DND-41 (cell line): ENCODE measurements at regions not wholly inside any gene's neighbourhood (a gene's known extent, or its start where the extent isn't known, plus 50 kb on each side); places are given as distances from the start of the nearest gene placed in this dataset.

Experiments
- ATAC-seq: fragments of 200-7000 bp; cut with Tn5 transposase; 3 replicates; pipeline ENCODE4 v1.9.1; 2021; ENCODE audit warnings: low read depth; ENCODE audit not compliant: insufficient read depth
- DNase-seq: peaks from one replicate; pipeline ENCODE4 v3.0.0-alpha.2; 2020
- H2AFZ ChIP-seq: 2 replicates; pipeline ENCODE4 v1.6.0; 2012; ENCODE audit warnings: low read depth, low read length
- H3K27ac ChIP-seq: 2 replicates; pipeline ENCODE4 v1.5.1; 2012; ENCODE audit warnings: low read length, inconsistent platforms
- H3K27me3 ChIP-seq: fragments of 200-600 bp; sonication (generic); 2 replicates; pipeline ENCODE4 v1.6.0; 2012; ENCODE audit warnings: low read length, mild to moderate bottlenecking, inconsistent platforms; ENCODE audit not compliant: insufficient read depth, poor library complexity
- H3K36me3 ChIP-seq: 2 replicates; pipeline ENCODE4 v1.5.1; 2012; ENCODE audit warnings: low read length, inconsistent platforms; ENCODE audit not compliant: insufficient read depth
- H3K4me1 ChIP-seq: 2 replicates; pipeline ENCODE4 v1.5.1; 2012; ENCODE audit warnings: mild to moderate bottlenecking, low read length; ENCODE audit not compliant: insufficient read depth
- H3K4me2 ChIP-seq: 2 replicates; pipeline ENCODE4 v1.6.0; 2012; ENCODE audit warnings: mild to moderate bottlenecking, moderate library complexity, low read length, inconsistent platforms; ENCODE audit not compliant: insufficient read depth
- H3K4me3 ChIP-seq, 2 experiments: fragments of 200-600 bp in 1 of 2; shearing (Covaris generic) in 1 of 2; 2 replicates each; pipeline ENCODE4 v1.5.1; 2012 to 2016; ENCODE audit warnings: inconsistent platforms in 2 of 2, low read length in 2 of 2, mild to moderate bottlenecking in 2 of 2, low read depth in 1 of 2, moderate library complexity in 1 of 2
- H3K79me2 ChIP-seq: 2 replicates; pipeline ENCODE4 v1.6.0; 2012; ENCODE audit warnings: low read length, inconsistent platforms; ENCODE audit not compliant: insufficient read depth
- H3K9ac ChIP-seq: 2 replicates; pipeline ENCODE4 v1.6.0; 2012; ENCODE audit warnings: low read depth, mild to moderate bottlenecking, inconsistent platforms, low read length, moderate library complexity
- H3K9me3 ChIP-seq: 2 replicates; pipeline ENCODE4 v1.5.1; 2012; ENCODE audit warnings: low read length, moderate library complexity, mild to moderate bottlenecking, inconsistent platforms; ENCODE audit not compliant: insufficient read depth, severe bottlenecking
- H4K20me1 ChIP-seq: 2 replicates; pipeline ENCODE4 v1.6.0; 2012; ENCODE audit warnings: low read length; ENCODE audit not compliant: insufficient read depth
- CTCF ChIP-seq: IDR thresholded peaks from 2 replicates; pipeline ENCODE4 v1.5.1; 2012; ENCODE audit warnings: borderline replicate concordance, low read length, moderate library complexity, mild to moderate bottlenecking; ENCODE audit not compliant: poor library complexity, severe bottlenecking; ENCODE audit errors: extremely low read depth
- EZH2 ChIP-seq: IDR thresholded peaks from 3 replicates; pipeline ENCODE4 v1.6.1; 2012; ENCODE audit warnings: borderline replicate concordance, low read depth, mild to moderate bottlenecking, moderate library complexity, low read length, inconsistent platforms; ENCODE audit not compliant: severe bottlenecking

GRCh38 chr12:46653311-46653710 lies 172.5 kb downstream of the SLC38A4 start:
- H3K36me3 ChIP-seq: no peaks in the 10 kb centered on the region
- ATAC-seq (no peak), DNase-seq (no peak)
- H3K4me3 ChIP-seq: no peak overlapping the region
- no peak overlapping the region for H3K27ac ChIP-seq
- peaks cover 3% of the 10 kb centered on the region for H3K4me1 ChIP-seq
- TF ChIP-seq EZH2: no peak
- no peak for TF ChIP-seq CTCF
- no peaks in the 10 kb centered on the region for H3K9me3 ChIP-seq
- no peaks in the 10 kb centered on the region for H4K20me1 ChIP-seq
- H2AFZ ChIP-seq: no peak overlapping the region
- H3K4me2 ChIP-seq: no peak overlapping the region
- H3K79me2 ChIP-seq: no peaks in the 10 kb centered on the region
- H3K9ac ChIP-seq: no peak overlapping the region
- H3K27me3 ChIP-seq: no peaks in the 10 kb centered on the region

- Histone ChIP-seq H3K27ac (no peak overlapping the region), H3K4me2 (no peak overlapping the region), H3K79me2 (no peaks in the 10 kb centered on the region), H3K4me1 (no peaks in the 10 kb centered on the region), H2AFZ (no peak overlapping the region), H4K20me1 (no peaks in the 10 kb centered on the region), H3K4me3 (no peak overlapping the region), H3K9ac (no peak overlapping the region), H3K27me3 (no peaks in the 10 kb centered on the region), H3K36me3 (no peaks in the 10 kb centered on the region), H3K9me3 (peaks cover 2% of the 10 kb centered on the region)
- ATAC-seq: no peak
- DNase-seq: no peak
- TF ChIP-seq CTCF: no peak
- TF ChIP-seq EZH2: no peak
Observed at GRCh38 chr12:46652692-46653091, 173.1 kb downstream of the SLC38A4 start.

- Histone ChIP-seq H3K9ac (no peak overlapping the region), H4K20me1 (no peaks in the 10 kb centered on the region), H3K4me3 (no peak overlapping the region), H3K36me3 (no peaks in the 10 kb centered on the region), H3K79me2 (no peaks in the 10 kb centered on the region), H3K9me3 (peaks cover 2% of the 10 kb centered on the region), H3K27ac (no peak overlapping the region), H2AFZ (no peak overlapping the region), H3K4me2 (no peak overlapping the region), H3K27me3 (no peaks in the 10 kb centered on the region), H3K4me1 (no peaks in the 10 kb centered on the region)
- no peak for DNase-seq
- TF ChIP-seq EZH2 (no peak), CTCF (no peak)
- no peak for ATAC-seq
Observed at GRCh38 chr12:46650688-46651087, 175.1 kb downstream of the SLC38A4 start.

GRCh38 chr12:46649433-46649832 lies 176.4 kb downstream of the SLC38A4 start:
- TF ChIP-seq EZH2: no peak
- no peak for TF ChIP-seq CTCF
- H4K20me1 ChIP-seq: no peaks in the 10 kb centered on the region
- no peak overlapping the region for H3K4me3 ChIP-seq
- ATAC-seq (no peak), DNase-seq (no peak)
- H3K27me3 ChIP-seq: no peaks in the 10 kb centered on the region
- no peak overlapping the region for H3K4me2 ChIP-seq
- no peak overlapping the region for H2AFZ ChIP-seq
- peaks cover 2% of the 10 kb centered on the region for H3K9me3 ChIP-seq
- no peaks in the 10 kb centered on the region for H3K36me3 ChIP-seq
- H3K79me2 ChIP-seq: no peaks in the 10 kb centered on the region
- H3K27ac ChIP-seq: no peak overlapping the region
- no peak overlapping the region for H3K9ac ChIP-seq
- no peaks in the 10 kb centered on the region for H3K4me1 ChIP-seq
